HG02970 (cell line): ENCODE measurements at regions not wholly inside any gene's neighbourhood (a gene's known extent, or its start where the extent isn't known, plus 50 kb on each side); places are given as distances from the start of the nearest gene placed in this dataset.
"Not testable (repeated sequence)": the region's sequence is repeated elsewhere in the genome, so short reads cannot be mapped to it uniquely, and the experiment has no call there.

Experiments
- ATAC-seq: cut with Tn5 transposase; IDR thresholded peaks from one replicate; pipeline ENCODE4 v1.9.1; 2021; ENCODE audit warnings: mild to moderate bottlenecking, moderate library complexity, moderate number of reproducible peaks; ENCODE audit not compliant: unreplicated experiment, low FRiP score

DNA sequence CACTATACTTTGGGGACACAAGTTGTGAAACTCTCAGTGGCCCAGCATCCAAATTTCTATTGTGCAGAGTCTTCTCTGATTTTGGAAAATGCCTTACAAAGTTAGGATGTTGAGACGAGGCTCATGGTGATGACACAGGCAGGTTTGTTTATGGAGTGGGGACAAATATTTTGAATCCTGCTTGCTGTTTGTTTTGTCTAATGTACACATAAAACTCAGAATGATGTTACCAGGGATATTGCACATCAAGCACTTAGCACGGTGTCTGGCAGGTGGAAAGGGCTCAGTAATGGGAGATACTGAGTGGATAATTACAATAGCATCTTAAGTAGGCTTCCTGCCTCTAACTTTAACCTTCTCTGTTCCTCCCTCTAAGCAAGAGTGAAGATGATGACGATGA is 628.9 kb upstream of the TBX3 start:
- ATAC-seq, result no peak

DNA sequence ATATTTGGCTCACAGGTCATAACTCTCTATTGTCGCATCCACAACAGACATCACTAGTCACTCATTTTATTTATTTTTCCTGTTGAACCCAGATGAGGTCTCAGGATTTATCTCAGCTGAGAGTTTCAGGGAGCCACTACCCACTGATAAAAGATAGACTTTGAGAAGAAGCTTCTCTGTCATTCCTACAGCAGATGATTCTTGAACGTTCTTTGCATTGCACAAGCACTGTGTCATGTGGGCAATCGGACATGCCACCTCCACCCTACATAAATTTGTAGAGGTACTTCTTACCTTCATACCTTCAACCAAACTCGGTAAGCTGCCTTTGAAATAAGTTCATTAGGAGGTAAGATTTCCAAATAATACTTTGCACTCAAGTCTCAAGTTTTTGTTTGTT is 627.9 kb upstream of the TBX3 start:
- ATAC-seq, result no peak

DNA sequence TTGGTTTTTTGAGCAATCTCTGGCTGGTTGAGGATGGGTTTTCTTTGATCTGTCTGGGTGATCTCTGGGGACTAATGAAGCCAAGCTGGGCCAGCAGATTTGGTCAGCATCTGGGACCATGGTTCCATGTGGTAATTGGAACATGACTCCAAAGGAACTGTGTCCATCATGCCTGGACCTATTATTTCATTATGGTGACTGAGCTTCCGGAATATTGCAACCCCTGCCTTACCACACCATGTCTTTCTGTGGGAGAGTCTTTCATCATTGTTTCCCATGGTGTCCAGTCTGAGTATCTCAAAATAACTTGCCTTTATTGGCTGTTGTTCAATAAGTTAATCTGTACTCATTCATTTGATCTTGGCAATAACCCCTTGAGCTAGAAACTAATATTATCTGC is 624.9 kb upstream of the TBX3 start:
- ATAC-seq, result no peak

DNA sequence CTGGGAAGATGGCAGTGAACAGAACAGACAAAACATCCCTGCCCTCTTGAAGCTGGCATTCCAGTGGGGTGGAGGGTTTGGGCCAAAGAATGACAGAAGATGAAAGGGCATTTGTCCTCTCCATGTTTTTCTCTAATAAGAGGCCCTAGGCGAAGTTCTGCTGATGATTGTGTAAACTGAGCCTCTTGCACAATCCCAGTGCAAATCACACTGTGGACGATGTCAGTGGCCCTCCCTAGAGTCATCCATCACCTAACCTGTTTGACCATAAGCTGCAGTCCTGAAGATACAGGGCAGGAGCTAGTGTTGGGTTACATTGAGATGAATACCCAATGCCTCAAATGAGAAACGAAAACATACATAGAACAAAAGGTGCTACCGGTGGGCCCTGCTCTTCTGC is 622.4 kb upstream of the TBX3 start:
- ATAC-seq, result no peak

DNA sequence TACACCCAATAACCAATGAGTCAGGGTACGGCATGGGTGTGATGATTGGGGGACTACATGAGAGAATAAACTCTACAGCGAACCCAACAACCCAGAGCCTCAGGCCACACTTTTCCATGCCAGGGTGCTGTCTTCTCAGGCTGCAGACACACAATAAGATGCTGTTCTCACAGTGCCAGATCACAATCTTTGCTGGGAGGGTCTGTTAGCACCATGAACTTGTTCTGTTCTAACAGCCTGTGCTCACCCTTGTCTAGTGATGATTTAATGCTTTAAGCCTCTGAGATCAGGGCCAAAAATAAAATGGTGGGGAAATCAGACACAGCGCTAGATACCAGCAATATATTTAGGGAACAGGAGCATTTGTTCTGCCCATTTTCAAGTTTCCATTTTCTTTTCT is 621.9 kb upstream of the TBX3 start:
- ATAC-seq, result no peak

DNA sequence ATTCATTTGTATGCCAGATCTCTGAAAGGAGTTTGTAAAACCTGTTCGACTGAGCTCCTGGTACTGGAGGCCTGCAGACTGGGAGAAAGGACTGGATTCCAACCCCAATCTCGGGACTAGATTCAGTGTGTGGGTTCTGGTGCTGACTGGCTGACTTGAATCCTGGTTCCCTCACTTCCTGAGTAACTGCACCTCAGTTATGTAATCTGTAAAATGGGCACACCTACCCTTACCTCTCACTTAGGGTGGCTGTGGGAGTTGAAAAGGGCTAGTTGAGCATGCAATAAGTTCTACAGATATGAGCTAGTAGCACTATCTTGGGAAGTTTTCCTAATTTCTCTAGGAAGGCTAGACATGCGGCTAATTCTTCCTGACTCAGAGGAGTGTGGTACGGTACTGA is 621.3 kb upstream of the TBX3 start:
- no peak for ATAC-seq

DNA sequence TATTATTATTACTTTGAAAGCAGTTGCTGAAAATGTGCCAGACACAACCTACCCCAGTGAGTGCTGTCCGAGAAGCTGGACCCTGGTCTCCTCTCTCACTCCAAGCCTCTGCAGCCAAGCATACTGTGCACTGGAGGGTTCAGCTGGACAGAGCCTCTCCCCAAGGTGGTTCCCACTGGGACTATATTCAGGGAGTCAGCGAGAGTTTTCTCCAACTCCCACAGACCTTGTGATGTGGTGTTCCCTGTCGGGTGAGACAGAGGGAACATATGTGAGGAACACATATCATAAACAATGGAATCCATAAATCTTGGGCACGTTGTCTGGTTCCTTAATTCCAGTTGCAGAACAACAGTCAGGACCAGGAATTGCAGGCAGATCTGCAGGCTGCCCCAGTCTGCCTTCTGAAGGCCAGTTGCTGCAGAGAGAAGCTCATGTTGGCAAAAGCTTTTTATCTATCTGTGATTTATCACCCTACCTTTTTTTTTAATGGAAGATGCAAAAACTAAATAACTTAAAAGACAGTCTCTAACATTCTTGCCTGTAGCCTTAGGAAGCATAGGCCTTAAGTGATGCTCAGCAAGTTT is 619.8 kb upstream of the TBX3 start:
- no peak for ATAC-seq

DNA sequence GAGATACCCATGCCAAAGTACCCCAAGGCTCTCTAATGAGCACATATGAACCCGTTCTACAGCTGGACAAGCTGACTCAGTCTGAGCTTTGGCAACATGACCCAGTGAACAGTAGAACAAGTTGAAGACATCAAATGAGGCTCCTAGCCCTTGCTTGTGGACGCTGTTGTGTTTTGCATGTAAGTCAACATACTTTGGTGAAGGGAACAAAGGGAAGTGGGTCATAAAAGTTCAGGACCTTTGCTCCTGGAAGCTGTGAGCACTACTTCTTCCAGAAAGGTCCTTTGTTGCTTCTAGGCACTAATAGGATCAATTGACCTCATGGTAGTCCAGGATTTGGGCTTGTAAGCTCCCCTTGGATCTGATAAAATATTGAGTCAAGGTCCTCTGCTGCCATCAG is 613.5 kb upstream of the TBX3 start:
- ATAC-seq, result no peak

DNA sequence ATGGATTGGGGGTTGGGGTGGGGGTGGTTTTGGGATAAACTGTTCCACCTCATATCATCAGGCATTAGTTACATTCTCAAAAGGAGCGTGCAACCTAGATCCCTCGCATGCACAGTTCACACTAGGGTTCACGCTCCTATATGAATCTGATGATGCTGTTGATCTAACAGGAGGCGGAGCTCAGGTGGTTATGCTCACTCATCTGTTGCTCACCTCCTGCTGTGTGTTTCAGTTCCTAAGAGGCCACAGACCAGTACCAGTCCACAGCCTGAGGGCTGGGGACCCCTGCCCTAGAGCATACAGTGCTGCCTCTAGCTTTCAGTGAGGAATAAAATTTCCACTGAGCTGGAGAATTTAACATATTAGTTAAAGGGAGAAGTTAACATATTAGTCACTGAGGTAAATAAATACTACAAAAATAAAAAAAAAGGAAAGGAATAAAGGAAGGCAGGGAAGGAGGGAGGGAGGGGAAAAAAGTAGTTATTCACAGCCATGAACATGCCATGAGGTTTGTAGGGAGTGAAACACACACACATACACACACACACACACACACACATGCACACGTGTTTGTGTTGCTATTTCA is 612.7 kb upstream of the TBX3 start:
- ATAC-seq, result no peak

DNA sequence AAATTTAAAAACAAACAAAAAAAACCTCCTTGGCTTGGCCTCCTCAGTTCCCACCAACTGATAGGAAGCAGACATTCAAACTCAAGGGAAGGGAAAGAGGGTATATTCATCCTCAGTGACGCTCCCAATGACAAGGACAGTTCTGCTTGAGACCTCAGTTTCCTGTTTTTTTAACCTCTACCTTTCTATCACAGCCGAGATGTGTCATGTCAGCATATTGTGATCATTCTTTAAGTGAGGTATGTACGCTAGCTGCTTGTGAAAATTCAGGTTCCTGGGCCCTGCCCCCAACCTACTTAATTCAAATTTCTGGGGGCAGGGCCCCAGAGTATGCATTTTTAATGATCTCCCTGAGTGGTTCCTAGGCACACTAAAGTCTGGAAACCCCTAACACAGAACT is 611.9 kb upstream of the TBX3 start:
- no peak for ATAC-seq

DNA sequence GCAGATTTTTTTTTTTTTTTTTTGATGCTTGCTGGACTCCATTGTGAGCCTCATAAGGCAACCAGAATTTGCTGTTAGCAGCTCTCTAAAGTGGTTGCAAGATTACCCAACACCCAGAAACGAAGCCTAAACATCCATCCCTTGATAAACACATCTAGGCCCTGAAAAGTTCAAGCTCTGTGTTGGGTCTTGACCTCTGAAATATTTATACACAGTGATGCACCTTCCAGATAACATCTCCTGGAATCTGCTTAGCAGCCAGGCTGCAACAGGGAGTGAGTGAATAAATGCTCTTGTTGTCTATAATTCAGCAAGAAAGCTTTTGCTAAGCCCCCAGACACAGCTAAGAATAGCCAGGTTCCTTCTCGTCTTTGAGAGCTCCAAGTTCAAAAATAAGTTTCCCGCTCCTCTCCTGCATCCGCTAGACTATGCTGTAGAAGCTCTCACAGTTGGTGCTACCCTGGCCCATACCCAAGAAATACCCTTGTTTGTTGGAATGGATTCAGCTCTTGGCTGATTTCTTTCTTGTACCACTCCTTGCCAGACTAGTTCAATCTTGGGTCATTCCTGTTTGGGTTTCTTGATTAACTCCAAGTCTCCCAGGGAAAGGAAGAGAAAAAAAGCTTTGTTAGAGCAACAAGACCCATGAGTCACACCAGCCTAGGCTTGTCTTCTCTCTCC is 610.6 kb upstream of the TBX3 start:
- ATAC-seq, result no peak

DNA sequence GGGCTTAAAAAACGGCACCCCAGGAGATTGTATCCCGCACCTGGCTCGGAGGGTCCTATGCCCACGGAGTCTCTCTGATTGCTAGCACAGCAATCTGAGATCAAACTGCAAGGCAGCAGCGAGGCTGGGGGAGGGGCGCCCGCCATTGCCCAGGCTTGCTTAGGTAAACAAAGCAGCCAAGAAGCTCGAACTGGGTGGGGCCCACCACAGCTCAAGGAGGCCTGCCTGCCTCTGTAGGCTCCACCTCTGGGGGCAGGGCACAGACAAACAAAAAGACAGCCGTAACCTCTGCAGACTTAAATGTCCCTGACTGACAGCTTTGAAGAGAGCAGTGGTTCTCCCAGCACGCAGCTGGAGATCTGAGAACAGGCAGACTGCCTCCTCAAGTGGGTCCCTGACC is 601.5 kb upstream of the TBX3 start:
- ATAC-seq, result not testable (repeated sequence)

DNA sequence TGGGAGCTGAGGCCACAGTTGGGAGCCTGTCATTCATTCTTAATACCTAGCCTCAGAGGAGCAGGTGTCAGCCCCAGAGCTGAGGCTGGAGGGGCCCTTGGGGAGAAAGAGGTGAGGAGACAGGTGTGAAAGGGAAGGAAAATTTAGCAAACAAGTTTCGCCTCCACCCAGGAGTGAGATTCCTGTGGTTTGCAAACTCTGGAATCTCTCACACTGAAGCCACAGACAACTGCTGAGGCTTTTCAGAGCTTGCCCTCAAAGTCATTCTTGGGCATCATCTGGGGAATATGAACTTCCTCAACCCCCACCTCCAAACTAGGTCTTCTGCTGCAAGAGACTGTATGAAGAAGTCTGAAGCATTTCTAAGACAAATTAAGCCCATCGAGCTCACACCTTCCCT is 589.5 kb upstream of the TBX3 start:
- ATAC-seq, result no peak

DNA sequence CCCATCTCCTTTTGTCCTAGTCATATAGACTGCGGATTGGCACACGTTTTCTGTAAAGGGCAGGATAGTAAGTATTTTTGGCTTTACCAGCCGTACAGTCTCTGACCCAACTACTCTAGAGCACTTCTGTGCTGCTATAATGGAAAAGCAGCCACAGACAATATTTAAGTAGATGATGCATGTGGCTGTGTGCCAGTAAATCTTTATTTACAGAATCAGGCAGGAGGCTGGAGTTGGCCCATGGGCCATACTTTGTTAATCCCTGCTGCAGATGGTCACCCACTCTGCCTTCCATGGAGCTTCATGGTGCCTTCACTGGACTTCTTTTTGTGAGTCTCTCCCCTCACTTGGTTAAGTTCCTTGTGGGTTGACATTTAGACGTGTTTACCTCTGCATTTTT is 584.5 kb upstream of the TBX3 start:
- ATAC-seq, result no peak

DNA sequence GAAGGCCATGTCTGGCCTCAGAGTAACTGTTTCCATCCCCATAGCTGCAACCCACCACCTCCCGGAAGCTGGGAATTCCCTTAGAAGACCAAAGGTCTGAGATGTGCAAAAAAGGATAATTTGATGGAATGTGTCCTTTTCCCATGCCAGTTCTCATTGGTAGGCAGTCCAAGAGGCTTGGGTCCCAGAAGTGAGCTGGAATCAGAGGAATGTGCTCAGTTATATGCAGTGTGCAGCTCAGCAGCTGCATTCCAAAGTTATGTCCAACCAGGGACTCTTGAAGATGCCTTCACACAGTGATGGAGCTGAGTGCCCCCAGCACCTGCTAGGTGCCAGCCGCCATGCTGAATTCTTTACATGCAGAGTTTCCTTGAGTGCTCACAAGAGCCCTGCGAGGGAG is 583.9 kb upstream of the TBX3 start:
- no peak for ATAC-seq

DNA sequence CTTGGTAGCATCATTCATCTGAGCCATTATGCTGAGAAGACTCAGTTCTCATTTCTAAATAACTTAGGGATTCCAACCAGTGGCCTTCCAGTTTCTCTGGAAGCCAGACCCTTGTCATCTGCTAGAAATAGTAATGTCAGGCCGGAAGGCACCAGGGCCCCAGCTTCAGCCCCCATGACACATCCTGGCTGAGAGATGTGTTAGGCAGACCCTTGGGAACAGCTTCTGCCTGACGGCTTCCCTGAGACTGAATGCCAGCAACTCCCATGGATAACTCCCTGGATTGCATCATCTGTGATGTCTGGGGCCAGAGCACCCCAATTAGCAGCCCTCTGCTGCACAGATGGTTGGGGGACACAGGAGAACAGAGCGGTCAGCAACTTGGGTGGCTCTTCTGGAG is 583.5 kb upstream of the TBX3 start:
- no peak for ATAC-seq

DNA sequence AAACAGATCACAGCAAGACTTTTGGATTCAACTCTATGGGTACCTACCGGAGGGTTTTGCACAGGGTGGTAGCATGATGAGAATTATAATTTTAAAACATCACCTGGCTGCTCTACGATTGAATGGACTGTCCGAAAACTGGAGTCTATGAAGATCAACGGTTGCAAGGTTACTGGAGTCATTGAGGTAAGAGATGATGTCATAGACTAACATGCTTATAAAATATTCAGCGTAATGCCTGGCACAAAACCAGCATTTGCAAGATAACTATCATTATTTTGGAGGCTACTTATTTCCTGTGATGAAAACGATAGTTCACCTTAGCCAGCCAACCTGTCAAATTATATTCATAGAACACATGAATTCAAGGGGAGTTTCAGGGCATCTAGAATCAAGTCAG is 580.6 kb upstream of the TBX3 start:
- ATAC-seq, result no peak

DNA sequence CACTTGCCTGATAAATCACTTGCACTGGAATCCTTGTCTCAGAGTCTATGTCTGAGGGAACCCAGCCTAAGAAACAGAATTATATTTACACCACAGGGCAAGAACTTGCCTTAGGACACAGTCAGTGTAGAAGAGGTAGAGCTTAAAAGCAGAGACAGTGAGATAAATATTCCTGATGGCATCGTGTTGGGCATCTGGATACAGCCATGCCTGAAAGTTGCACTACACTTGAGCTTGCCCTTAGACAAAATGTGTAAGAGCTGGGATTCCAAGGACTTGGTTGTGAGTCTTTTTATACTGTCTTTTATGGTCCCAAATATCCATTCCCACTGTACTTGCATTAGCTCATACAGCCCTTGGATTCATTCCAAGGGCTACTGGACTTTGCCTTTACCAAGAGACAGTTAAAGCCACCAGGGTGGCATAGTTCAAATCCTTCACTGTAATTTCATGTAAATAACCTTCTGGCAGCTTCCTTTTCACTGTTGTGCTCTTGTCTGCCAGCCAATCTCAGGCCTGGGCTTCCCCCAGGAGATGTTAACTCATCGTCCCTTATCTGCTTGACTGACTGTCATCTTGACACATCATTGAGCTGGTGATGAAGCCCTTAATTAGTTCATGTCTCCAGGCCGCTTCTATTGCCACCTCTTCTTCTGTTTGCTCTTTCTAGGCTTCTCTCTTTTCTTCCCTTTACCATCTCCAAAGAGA is 577.9 kb upstream of the TBX3 start:
- no peak for ATAC-seq

DNA sequence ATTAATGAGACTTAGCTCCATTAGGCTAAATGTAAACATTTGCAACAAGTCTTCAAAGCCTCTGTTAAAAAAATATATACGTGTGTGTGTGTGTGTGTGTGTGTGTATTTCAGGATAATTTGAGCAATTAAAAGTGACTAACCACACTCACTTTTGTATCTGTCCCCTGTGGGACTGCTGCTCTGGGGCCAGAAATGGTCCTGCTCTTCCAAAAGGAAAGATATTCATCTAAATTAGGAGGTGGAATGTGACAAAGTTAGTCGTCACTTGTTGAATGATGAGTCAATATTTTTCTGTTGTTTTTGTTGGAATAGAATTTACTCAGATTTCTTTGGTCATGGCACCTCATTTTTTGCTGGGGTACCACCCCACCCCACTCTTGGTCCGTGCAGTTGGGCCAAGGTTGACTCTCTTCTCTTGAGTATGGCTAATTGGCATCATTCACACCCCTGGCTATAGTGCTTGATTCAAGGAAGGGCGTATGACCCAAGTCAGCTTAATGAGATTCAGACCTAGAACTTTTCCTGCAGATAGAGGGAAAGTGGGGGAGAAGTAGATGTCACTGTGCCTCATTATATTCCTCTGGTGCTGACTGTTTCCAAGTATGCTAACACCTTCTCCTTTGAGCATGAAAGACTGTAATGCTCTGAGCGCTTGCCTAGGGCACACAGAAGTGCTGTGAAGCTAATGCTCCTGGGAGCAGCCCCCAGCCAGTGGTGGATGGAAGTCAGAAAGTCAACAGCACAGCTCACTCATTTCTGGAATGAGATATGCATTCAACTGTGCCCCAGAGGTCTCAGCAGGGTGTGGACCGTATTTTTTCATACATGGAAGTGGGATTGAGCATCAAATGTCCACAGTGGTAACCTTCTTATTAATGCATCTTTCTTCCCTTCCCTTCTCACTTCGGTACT is 577.0 kb upstream of the TBX3 start:
- no peak for ATAC-seq

DNA sequence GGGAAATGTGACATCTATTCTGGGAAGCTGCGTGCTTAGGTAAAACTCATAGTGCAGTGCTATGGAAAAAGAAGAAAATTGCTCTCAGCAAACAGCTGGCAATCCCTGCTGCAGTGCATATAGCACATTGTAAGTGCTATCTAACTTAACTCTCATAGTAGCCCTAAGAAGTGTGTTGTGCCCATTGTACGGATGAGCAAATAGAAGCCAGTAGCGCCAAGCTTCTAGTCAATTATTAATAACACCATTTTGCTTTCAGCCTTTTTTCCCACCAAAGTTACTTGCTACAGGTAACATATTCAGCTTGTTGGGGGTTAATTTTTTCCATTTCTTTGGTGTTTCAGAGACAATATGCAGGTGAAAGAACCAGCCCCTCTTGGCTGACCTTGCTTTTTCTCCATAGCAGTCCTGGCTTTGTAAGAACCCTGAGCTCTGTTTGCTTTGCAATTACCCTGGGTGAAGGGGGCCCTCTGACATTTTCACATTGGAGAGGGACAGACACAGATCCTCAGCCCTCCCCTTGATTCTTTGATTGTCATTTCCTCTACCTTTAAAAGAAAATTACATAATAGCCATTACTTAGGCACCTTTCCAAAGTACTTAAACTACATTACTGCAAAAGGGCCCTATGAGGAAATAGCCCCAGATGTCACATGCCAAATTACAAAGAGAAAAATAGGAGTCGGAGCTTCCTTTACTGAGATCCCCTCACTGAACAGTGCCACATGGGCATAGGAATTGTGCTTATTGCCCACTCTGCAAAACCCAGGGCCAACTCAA is 576.2 kb upstream of the TBX3 start:
- no peak for ATAC-seq
